KOPT-K1 (cell line): ENCODE measurements at regions not wholly inside any gene's neighbourhood (a gene's known extent, or its start where the extent isn't known, plus 50 kb on each side); places are given as distances from the start of the nearest gene placed in this dataset.

ENCODE experiments used
- H3K27ac ChIP-seq: fragments of 200-600 bp; sonication (generic); 2 replicates; pipeline ENCODE4 v1.5.1; 2016; ENCODE audit warnings: antibody characterized with exemption, mild to moderate bottlenecking, low read depth, low read length; ENCODE audit not compliant: poor library complexity, severe bottlenecking
- H3K36me3 ChIP-seq: fragments of 200-600 bp; sonication (generic); 2 replicates; pipeline ENCODE4 v1.5.1; 2017; ENCODE audit warnings: antibody characterized with exemption, mild to moderate bottlenecking, low read length, moderate library complexity; ENCODE audit not compliant: insufficient read depth
- H3K9me3 ChIP-seq: fragments of 200-600 bp; sonication (generic); 2 replicates; pipeline ENCODE4 v1.5.1; 2017; ENCODE audit warnings: antibody characterized with exemption, low read length, mild to moderate bottlenecking; ENCODE audit not compliant: insufficient read depth, poor library complexity, severe bottlenecking

GRCh38 chr22:47465222-47465621 is 702.8 kb downstream of the TBC1D22A start:
- Histone ChIP-seq H3K27ac (no peak overlapping the region), H3K36me3 (no peaks in the 10 kb centered on the region), H3K9me3 (peaks cover 25% of the 10 kb centered on the region)

- peaks cover 25% of the 10 kb centered on the region for H3K9me3 ChIP-seq
Measured at GRCh38 chr22:47463220-47463619, 700.8 kb downstream of the TBC1D22A start.

GRCh38 chr22:47460861-47461260 is 698.4 kb downstream of the TBC1D22A start:
- H3K27ac ChIP-seq, result no peak overlapping the region
- peaks cover 9% of the 10 kb centered on the region for H3K9me3 ChIP-seq
- no peaks in the 10 kb centered on the region for H3K36me3 ChIP-seq

More at GRCh38 chr22:47463220-47463619, 700.8 kb downstream of the TBC1D22A start:
- no peak overlapping the region for H3K27ac ChIP-seq
- H3K36me3 ChIP-seq, result no peaks in the 10 kb centered on the region

- peaks cover 3% of the 10 kb centered on the region for H3K9me3 ChIP-seq
- H3K27ac ChIP-seq, result no peak overlapping the region
- H3K36me3 ChIP-seq, result no peaks in the 10 kb centered on the region
Measured at GRCh38 chr22:47460176-47460575, 697.7 kb downstream of the TBC1D22A start.

- Histone ChIP-seq H3K9me3 (peaks cover 9% of the 10 kb centered on the region), H3K27ac (peak overlapping the region; percentile 35), H3K36me3 (no peaks in the 10 kb centered on the region)
Measured at GRCh38 chr22:47458348-47458747, 695.9 kb downstream of the TBC1D22A start.

- Histone ChIP-seq H3K9me3 (peaks cover 9% of the 10 kb centered on the region), H3K27ac (peak overlapping the region; percentile 35)
Measured at GRCh38 chr22:47457509-47458300, 695.3 kb downstream of the TBC1D22A start.

GRCh38 chr22:47457021-47457420 is 694.6 kb downstream of the TBC1D22A start:
- H3K27ac ChIP-seq, result no peak overlapping the region
- no peaks in the 10 kb centered on the region for H3K36me3 ChIP-seq
- peaks cover 9% of the 10 kb centered on the region for H3K9me3 ChIP-seq

More at GRCh38 chr22:47457509-47458300, 695.3 kb downstream of the TBC1D22A start:
- no peaks in the 10 kb centered on the region for H3K36me3 ChIP-seq

- no peak overlapping the region for H3K27ac ChIP-seq
- H3K36me3 ChIP-seq, result no peaks in the 10 kb centered on the region
- peaks cover 9% of the 10 kb centered on the region for H3K9me3 ChIP-seq
Measured at GRCh38 chr22:47456031-47456430, 693.6 kb downstream of the TBC1D22A start.

GRCh38 chr22:47453049-47453448 is 690.6 kb downstream of the TBC1D22A start:
- Histone ChIP-seq H3K9me3 (peaks cover 9% of the 10 kb centered on the region), H3K27ac (no peak overlapping the region), H3K36me3 (no peaks in the 10 kb centered on the region)

GRCh38 chr22:47452184-47452583 is 689.7 kb downstream of the TBC1D22A start:
- Histone ChIP-seq H3K36me3 (no peaks in the 10 kb centered on the region), H3K9me3 (peaks cover 9% of the 10 kb centered on the region), H3K27ac (no peak overlapping the region)

GRCh38 chr22:47450876-47451475 is 688.5 kb downstream of the TBC1D22A start:
- Histone ChIP-seq H3K9me3 (peaks cover 9% of the 10 kb centered on the region), H3K27ac (no peak overlapping the region), H3K36me3 (no peaks in the 10 kb centered on the region)

GRCh38 chr22:47449508-47450270 is 687.2 kb downstream of the TBC1D22A start:
- H3K27ac ChIP-seq, result no peak overlapping the region
- no peaks in the 10 kb centered on the region for H3K36me3 ChIP-seq
- H3K9me3 ChIP-seq, result peaks cover 9% of the 10 kb centered on the region

GRCh38 chr22:47448231-47449223 is 686.1 kb downstream of the TBC1D22A start:
- peaks cover 1% of the 10 kb centered on the region for H3K9me3 ChIP-seq
- H3K27ac ChIP-seq, result no peak overlapping the region
- no peaks in the 10 kb centered on the region for H3K36me3 ChIP-seq
